Fibroblast of lung (primary cell): ENCODE measurements at regions not wholly inside any gene's neighbourhood (a gene's known extent, or its start where the extent isn't known, plus 50 kb on each side); places are given as distances from the start of the nearest gene placed in this dataset.

ENCODE experiments used
- DNase-seq, 2 donors: peaks; one replicate each; pipeline versions ENCODE4 v3.0.0 to v3.0.0-alpha.2; 2010; ENCODE audit warnings: low read depth in 2 of 2
- H2AFZ ChIP-seq: 2 replicates; pipeline ENCODE4 v1.5.1; 2012; ENCODE audit warnings: low read length, control low read depth, inconsistent platforms
- H3K27ac ChIP-seq: 2 replicates; pipeline ENCODE4 v1.5.1; 2011; ENCODE audit warnings: low read length, control low read depth; ENCODE audit not compliant: insufficient read depth
- H3K27me3 ChIP-seq: 2 replicates; pipeline ENCODE4 v1.5.1; 2011; ENCODE audit warnings: mild to moderate bottlenecking, low read length; ENCODE audit not compliant: control insufficient read depth, insufficient read depth
- H3K36me3 ChIP-seq: 2 replicates; pipeline ENCODE4 v1.5.1; 2011; ENCODE audit warnings: low read length; ENCODE audit not compliant: control insufficient read depth, insufficient read depth
- H3K4me1 ChIP-seq: 2 replicates; pipeline ENCODE4 v1.5.1; 2011; ENCODE audit warnings: low read length; ENCODE audit not compliant: control insufficient read depth, insufficient read depth; ENCODE audit errors: extremely low read depth
- H3K4me2 ChIP-seq: 2 replicates; pipeline ENCODE4 v1.5.1; 2011; ENCODE audit warnings: low read length, control low read depth; ENCODE audit not compliant: insufficient read depth; ENCODE audit errors: extremely low read depth
- H3K4me3 ChIP-seq, 4 experiments: fragments of 200-600 bp in 1 of 4; sonication (generic) in 1 of 4; replicated peaks in 1 of 4; 2 replicates each; pipeline ENCODE4 v1.5.1; 2011 to 2016; ENCODE audit warnings: low read length in 4 of 4, low read depth in 3 of 4, mild to moderate bottlenecking in 3 of 4, control low read depth in 2 of 4, inconsistent platforms in 1 of 4, mixed read lengths in 1 of 4; ENCODE audit not compliant: insufficient read depth in 1 of 4; ENCODE audit errors: control extremely low read depth in 1 of 4
- H3K79me2 ChIP-seq: 2 replicates; pipeline ENCODE4 v1.5.1; 2012; ENCODE audit warnings: mild to moderate bottlenecking, low read length, inconsistent platforms; ENCODE audit not compliant: control insufficient read depth, insufficient read depth
- H3K9ac ChIP-seq: 2 replicates; pipeline ENCODE4 v1.5.1; 2011; ENCODE audit warnings: mild to moderate bottlenecking, low read length, control low read depth; ENCODE audit not compliant: insufficient read depth
- H3K9me3 ChIP-seq: 2 replicates; pipeline ENCODE4 v1.5.1; 2012; ENCODE audit warnings: low read depth, low read length; ENCODE audit not compliant: control insufficient read depth, insufficient read depth
- H4K20me1 ChIP-seq: 2 replicates; pipeline ENCODE4 v1.5.1; 2011; ENCODE audit warnings: low read length; ENCODE audit not compliant: control insufficient read depth, insufficient read depth; ENCODE audit errors: extremely low read depth
- EZH2 ChIP-seq: IDR thresholded peaks from 2 replicates; pipeline ENCODE4 v1.5.1; 2012; ENCODE audit warnings: low read length, control low read depth, mild to moderate bottlenecking; ENCODE audit errors: missing control alignments
- TF ChIP-seq, protein P1 (sequence below), 2 donors: IDR thresholded peaks in 1 of 2; conservative IDR thresholded peaks in 1 of 2; 1 replicate in 1 of 2; 2 replicates in 1 of 2; pipeline ENCODE4 v1.5.1; 2011 to 2012; ENCODE audit warnings: low read length in 2 of 2, control low read depth in 1 of 2, inconsistent platforms in 1 of 2, low read depth in 1 of 2, mild to moderate bottlenecking in 1 of 2

DNA sequence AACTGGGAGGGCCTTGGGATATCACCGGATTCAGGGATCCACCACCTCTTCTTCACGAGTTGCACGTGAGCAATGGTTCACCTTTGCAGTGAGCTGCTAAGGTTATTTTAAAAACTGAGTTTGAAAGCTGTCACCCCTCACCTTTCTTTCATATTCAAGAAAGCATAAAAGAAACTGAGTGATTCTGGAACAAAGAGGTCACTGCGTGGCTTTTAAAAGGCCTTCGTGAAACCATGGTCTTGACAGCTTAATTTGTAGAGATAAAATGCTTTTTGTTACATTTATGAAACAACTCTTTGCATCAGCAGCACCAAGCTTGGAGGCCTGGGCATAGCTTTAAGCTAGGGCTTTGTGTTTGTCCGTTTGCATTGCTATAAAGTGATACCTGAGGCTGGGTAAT lies 101.4 kb upstream of the NECTIN1 start:
- no peak for TF ChIP-seq EZH2
- TF ChIP-seq, protein P1, sequence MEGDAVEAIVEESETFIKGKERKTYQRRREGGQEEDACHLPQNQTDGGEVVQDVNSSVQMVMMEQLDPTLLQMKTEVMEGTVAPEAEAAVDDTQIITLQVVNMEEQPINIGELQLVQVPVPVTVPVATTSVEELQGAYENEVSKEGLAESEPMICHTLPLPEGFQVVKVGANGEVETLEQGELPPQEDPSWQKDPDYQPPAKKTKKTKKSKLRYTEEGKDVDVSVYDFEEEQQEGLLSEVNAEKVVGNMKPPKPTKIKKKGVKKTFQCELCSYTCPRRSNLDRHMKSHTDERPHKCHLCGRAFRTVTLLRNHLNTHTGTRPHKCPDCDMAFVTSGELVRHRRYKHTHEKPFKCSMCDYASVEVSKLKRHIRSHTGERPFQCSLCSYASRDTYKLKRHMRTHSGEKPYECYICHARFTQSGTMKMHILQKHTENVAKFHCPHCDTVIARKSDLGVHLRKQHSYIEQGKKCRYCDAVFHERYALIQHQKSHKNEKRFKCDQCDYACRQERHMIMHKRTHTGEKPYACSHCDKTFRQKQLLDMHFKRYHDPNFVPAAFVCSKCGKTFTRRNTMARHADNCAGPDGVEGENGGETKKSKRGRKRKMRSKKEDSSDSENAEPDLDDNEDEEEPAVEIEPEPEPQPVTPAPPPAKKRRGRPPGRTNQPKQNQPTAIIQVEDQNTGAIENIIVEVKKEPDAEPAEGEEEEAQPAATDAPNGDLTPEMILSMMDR (conservative IDR thresholded peaks at IDR 0.05 in 1 of 2, IDR thresholded peaks at IDR 0.05 in 1 of 2; ENCODE audit: low read depth in 1 of 2, low read length in 2 of 2): no peak
- no peaks in the 10 kb centered on the region for H3K36me3 ChIP-seq
- no peak overlapping the region for H3K9ac ChIP-seq
- DNase-seq: no peak
- no peaks in the 10 kb centered on the region for H3K9me3 ChIP-seq
- no peaks in the 10 kb centered on the region for H4K20me1 ChIP-seq
- no peaks in the 10 kb centered on the region for H3K79me2 ChIP-seq
- no peaks in the 10 kb centered on the region for H3K4me1 ChIP-seq
- no peak overlapping the region for H3K27ac ChIP-seq
- H3K27me3 ChIP-seq: no peaks in the 10 kb centered on the region
- H2AFZ ChIP-seq: no peak overlapping the region
- H3K4me3 ChIP-seq: no peak overlapping the region
- no peak overlapping the region for H3K4me2 ChIP-seq

DNA sequence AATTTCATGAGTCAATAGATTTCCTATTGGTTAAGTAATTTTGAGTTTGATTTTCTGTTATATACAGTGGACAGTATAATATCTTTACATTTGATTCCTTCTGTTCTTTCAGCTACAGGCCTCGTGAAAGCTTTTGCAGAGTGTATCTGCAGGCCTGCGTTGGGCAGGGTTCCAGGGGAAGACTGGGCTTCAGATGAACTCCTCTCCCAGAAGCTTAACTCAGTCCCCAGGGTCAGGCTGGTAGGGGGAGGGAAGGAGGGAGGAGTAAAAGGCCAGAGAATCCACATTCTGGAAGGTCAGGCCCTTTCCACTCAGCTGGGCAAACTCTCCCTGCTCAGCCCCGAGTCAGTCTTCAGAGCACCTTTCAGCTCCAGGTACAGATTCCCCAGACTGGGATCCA lies 100.4 kb upstream of the NECTIN1 start:
- Histone ChIP-seq H3K27ac (no peak overlapping the region), H3K4me1 (no peaks in the 10 kb centered on the region), H3K36me3 (no peaks in the 10 kb centered on the region), H4K20me1 (no peaks in the 10 kb centered on the region), H3K4me2 (no peak overlapping the region), H3K9me3 (no peaks in the 10 kb centered on the region), H3K9ac (no peak overlapping the region), H3K79me2 (no peaks in the 10 kb centered on the region), H3K27me3 (no peaks in the 10 kb centered on the region), H2AFZ (no peak overlapping the region), H3K4me3 (no peak overlapping the region)
- TF ChIP-seq, protein P1 (conservative IDR thresholded peaks at IDR 0.05 in 1 of 2, IDR thresholded peaks at IDR 0.05 in 1 of 2; ENCODE audit: low read depth in 1 of 2, low read length in 2 of 2): no peak
- no peak for TF ChIP-seq EZH2
- no peak for DNase-seq

DNA sequence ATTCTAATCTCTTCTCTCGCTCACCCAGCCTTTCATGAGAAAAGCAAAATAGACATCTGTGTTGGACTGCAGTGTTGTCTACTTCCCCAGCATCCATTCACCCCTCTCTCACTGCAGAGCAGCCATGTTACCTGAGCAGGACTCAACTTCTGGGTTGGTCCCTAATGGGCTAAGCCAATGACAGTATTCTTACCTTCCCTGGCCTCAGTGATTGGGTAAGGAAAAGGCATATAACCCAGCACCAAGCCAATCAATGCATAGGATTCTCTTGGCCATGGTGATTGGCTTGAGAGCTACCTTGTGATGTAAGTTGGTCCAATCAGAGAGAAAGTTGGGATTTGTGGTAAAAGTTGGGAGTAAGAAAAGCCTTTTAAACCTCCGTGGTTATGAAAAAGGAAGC lies 99.8 kb upstream of the NECTIN1 start:
- H3K4me1 ChIP-seq: no peaks in the 10 kb centered on the region
- H3K9me3 ChIP-seq: no peaks in the 10 kb centered on the region
- no peaks in the 10 kb centered on the region for H3K79me2 ChIP-seq
- no peak for DNase-seq
- TF ChIP-seq EZH2: no peak
- no peak overlapping the region for H2AFZ ChIP-seq
- no peaks in the 10 kb centered on the region for H3K27me3 ChIP-seq
- no peak overlapping the region for H3K4me3 ChIP-seq
- no peaks in the 10 kb centered on the region for H3K36me3 ChIP-seq
- H3K9ac ChIP-seq: no peak overlapping the region
- no peak overlapping the region for H3K4me2 ChIP-seq
- no peak overlapping the region for H3K27ac ChIP-seq
- H4K20me1 ChIP-seq: no peaks in the 10 kb centered on the region
